Astrocyte of the cerebellum (primary cell): ENCODE measurements at regions not wholly inside any gene's neighbourhood (a gene's known extent, or its start where the extent isn't known, plus 50 kb on each side); places are given as distances from the start of the nearest gene placed in this dataset.
"Not testable (repeated sequence)": the region's sequence is repeated elsewhere in the genome, so short reads cannot be mapped to it uniquely, and the experiment has no call there.

Source experiments
- DNase-seq: peaks from one replicate; pipeline ENCODE4 v3.0.0-alpha.2; 2011; ENCODE audit warnings: low read depth
- H3K4me3 ChIP-seq: 2 replicates; pipeline ENCODE4 v1.5.1; 2011; ENCODE audit warnings: mild to moderate bottlenecking, low read depth, low read length, moderate library complexity
- CTCF ChIP-seq: IDR thresholded peaks from 2 replicates; pipeline ENCODE4 v1.5.1; 2012; ENCODE audit warnings: low read length, low read depth, moderate library complexity, mild to moderate bottlenecking; ENCODE audit errors: missing control alignments
- in situ Hi-C: cut with HindIII; loops from 2 replicates; pipeline ENCODE4 v1.10.0; 2017; ENCODE audit warnings: low sequenced_read_pairs

- in situ Hi-C loops = no loop called here
- no peak for TF ChIP-seq CTCF
- H3K4me3 ChIP-seq = no peak overlapping the region
Measured at GRCh38 chr4:79253168-79253567, 72.7 kb downstream of the NAA11 start.

GRCh38 chr4:79250887-79251286 lies 75.0 kb downstream of the NAA11 start:
- DNase-seq = no peak
- in situ Hi-C loops = no loop called here
- no peak overlapping the region for H3K4me3 ChIP-seq
- TF ChIP-seq CTCF = no peak

More at GRCh38 chr4:79253168-79253567, 72.7 kb downstream of the NAA11 start:
- DNase-seq = no peak

- no peak overlapping the region for H3K4me3 ChIP-seq
- no peak for DNase-seq
- TF ChIP-seq CTCF = no peak
- in situ Hi-C loops = no loop called here
Measured at GRCh38 chr4:79249881-79250503, 75.9 kb downstream of the NAA11 start.

GRCh38 chr4:79248610-79249009 lies 77.3 kb downstream of the NAA11 start:
- H3K4me3 ChIP-seq = no peak overlapping the region
- in situ Hi-C loops = no loop called here
- no peak for TF ChIP-seq CTCF
- no peak for DNase-seq

GRCh38 chr4:79247695-79248394 lies 78.0 kb downstream of the NAA11 start:
- DNase-seq = no peak
- in situ Hi-C loops = no loop called here
- no peak for TF ChIP-seq CTCF
- H3K4me3 ChIP-seq = no peak overlapping the region

GRCh38 chr4:79245200-79245940 lies 80.5 kb downstream of the NAA11 start:
- in situ Hi-C loops, H3K4me3 ChIP-seq, DNase-seq: not testable (repeated sequence)

- TF ChIP-seq CTCF = peak; percentile 33
- peak; percentile 15 for DNase-seq
- in situ Hi-C loops = no loop called here
- H3K4me3 ChIP-seq = no peak overlapping the region
Measured at GRCh38 chr4:79241846-79242245, 84.0 kb downstream of the NAA11 start.
